ENCODE measurements at regions not wholly inside any gene's neighbourhood (a gene's known extent, or its start where the extent isn't known, plus 50 kb on each side); places are given as distances from the start of the nearest gene placed in this dataset.
A peak's percentile ranks its signal among the peaks of the same experiment; 100 is the strongest.
"Not testable (repeated sequence)": the region's sequence is repeated elsewhere in the genome, so short reads cannot be mapped to it uniquely, and the experiment has no call there.

DNA sequence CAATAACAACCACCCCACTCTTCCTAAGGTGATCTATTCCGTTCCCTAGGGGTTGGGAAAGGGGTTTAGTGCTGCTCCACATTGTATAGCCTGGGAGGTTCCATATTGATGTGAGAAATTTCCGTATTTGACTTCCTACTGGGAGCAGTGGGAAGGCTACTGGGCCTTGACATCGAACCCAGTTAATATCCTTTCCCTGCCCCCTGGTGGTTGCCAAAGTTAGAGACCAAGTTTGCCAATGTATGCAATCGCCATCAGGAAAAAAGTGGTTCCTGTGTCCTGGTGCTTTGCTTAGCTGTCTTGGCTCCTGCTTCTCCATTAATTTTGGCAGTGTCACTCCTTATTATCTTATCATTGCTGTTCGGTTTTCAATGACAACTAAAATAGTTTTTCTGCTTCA lies 914.9 kb downstream of the KCNJ2 start:
- DNase-seq (ENCODE audit: low spot score): peak; percentile 32

DNA sequence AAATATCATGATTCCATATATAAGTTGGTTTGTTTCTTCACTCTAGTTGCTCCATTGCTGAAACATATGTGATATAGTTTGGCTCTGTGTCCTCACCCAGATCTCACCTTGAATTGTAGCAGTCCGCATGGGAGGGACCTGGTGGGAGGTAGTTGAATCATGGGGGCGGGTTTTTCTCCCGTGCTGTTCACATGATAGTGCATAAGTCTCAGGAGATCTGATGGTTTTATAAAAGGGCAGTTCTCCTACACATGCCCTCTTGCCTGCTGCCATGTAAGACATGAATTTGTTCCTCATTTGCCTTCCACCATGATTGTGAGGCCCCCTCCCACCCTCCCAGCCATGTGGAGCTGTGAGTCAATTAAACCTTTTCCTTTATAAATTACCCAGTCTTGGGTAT lies 915.5 kb downstream of the KCNJ2 start:
- no peak for DNase-seq (ENCODE audit: low spot score)

DNA sequence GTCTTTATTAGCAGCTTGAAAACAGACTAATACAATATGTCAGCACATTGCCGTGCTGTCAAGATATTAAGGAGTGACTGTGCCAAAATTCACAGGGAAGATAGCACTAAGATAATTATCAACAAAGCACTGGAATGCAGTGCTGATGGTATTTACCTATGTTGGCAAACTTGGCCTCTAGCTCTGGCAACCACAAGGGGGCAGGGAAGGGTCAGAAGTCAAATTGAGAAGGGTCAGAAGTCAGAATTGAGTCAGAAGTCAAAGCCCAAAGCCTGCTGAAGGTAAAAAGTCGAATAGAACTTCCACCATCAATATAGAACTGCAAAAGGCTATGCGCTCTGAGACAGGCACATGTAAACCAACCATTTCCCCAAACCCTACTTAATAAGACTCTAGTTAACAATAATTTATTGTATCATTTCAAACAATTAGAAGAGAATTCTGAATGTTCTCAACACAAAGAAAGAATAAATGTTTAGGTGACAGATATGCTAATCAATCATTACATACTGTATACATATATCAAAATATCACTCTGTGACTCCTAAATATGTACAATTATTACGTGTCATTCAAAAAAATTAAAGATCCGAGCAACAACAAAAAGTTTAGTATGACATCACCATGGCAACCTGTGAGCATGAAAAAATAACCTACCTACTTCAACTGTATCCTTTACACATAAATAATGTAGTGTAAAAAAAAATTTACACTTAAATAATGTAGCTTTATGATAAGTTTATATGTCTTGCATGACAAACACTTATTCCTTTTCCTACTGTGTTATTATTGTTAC lies 916.1 kb downstream of the KCNJ2 start:
- peak; percentile 9 for DNase-seq (ENCODE audit: low spot score)

DNA sequence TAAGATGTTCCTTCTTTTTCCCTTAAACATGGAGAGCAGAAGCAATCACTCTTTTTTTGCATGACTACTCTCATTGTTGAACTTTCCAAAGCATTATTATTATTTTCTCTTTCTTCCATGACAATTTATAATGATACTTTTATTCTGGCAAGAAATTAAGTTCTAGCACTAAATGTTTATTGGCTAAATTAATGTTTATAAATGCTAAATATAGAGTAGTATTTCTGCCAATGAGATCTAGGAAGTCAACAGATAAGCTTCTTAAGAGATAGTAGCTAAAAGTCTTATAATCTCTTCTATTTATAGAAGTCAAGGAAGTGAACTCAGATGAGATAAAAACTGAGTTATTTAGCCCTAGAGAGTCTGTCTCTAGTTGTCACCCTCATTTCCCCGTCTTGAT lies 920.1 kb downstream of the KCNJ2 start:
- DNase-seq (ENCODE audit: low spot score): no peak

DNA sequence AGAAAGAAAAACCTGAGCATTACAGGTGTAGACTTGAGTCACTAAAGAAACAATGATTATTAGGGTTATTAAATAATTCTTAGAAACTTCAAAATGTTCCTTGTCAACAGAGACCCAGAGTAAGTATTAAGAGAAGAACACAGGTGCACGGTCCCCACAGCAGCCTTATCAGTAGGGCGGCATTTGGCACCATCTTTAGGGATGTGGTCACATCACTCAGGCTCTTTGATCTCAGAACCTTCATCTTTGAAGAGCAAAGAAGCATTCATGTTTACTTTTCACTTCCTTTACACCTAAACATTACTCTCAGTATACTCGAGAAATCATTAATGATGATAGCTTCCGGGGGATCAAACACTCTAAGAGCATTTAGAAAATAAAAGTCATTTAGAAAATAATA lies 928.7 kb downstream of the KCNJ2 start:
- no peak for DNase-seq (ENCODE audit: low spot score)

DNA sequence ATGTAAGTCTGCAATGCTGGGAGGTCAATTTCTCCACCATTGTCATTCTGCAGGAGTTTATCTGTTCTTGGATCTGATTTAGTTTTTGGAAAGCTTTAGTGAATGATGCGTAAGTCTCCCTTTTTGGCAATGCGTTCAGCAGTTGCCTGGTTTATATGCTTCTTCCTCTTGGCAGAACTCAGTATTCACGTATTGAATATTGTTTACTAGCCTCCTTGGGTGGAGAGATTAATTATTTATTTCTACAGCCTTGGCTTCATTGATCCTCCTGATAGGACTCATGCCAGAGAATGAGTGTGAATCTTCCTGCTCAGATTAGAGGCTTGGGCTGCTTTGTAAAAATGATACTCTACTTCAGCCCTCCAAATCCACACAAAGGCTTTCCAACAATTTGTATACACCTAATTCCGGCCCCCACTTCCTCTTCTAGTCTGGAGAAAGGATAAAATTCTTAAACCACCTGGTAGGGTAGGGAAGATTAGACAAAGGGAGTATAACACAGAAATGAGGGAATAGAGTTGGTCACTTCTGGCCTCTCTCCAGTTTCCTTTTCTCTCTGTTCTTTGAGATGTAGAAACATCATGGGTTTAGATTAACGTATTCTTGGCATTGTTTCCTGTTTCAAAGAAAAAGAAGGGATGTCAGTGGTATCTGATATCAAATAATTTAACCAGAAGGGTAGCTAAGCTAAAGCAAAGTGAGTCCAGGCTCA lies 929.8 kb downstream of the KCNJ2 start:
- DNase-seq (ENCODE audit: low spot score): no peak

DNA sequence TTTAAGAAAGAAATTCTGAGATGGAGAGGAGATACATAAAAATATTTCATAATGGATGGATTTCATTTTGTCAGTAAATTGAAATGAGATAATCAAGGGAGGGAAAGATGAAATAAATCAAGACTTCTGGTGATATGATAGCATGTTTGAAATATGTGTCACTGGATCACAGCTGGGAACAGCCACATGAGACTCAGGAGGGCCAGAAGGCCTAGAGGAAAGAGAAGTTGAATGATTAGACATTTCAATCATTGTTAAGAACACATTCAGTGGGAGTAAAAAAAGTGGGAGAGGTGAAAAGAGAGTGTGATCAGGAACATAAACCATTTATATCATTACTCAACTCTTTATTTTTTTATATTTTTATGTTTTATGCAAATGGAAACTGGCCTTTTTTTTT lies 933.4 kb downstream of the KCNJ2 start:
- DNase-seq (ENCODE audit: low spot score): no peak

DNA sequence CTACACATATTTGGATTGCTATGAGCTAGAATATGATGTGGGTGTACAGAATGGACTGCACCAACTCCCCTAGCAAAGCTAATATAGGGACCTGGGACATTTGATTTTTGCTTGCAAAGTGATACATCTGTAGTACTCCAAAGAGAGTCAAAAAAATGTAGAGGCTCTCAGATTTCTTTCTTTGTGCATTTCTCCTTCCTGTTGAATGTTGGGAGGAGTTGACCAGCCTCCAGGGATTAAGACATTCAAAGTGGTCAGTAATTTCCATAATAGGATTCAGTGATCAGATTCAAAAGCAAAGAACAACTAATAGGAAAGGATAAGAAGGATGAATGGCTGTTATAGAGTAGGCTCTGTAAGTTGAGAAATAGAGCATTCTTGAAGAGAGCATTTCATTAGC lies 934.9 kb downstream of the KCNJ2 start:
- no peak for DNase-seq (ENCODE audit: low spot score)

DNA sequence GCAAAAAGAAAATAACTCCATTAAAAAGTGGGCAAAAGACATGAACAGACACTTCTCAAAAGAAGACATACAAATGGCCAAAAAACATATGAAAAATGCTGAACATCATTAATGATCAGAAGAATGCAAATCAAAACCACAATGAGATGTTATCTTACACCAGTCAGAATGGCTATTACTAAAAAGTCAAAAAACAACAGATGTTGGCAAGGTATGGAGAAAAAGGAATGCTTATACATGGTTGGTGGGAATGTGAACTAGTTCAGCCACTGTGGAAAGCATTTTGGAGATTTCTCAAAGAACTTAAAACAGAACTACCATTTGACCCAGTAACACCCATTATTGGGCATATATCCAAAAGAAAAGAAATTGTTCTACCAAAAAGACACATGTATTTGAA lies 936.7 kb downstream of the KCNJ2 start:
- not testable (repeated sequence) for DNase-seq (ENCODE audit: low spot score)

DNA sequence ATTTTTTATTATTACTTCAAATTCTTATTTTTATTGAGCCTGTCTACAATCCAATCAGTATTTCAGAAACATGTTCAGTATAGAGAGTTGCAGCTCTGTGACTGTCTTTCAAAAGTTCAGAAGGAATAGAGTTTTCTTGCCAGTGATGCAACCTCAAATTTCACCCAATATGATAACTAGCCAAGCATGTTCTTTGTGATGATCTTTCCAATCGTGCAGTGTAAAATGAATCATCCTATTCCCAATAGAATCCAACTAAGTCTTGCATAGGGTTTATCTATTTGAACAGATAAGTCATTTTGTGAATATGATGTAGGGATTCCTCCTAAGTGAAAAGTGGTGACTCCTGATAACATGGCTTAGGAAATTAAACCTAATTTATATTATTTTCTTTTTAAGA lies 937.8 kb downstream of the KCNJ2 start:
- no peak for DNase-seq (ENCODE audit: low spot score)

DNA sequence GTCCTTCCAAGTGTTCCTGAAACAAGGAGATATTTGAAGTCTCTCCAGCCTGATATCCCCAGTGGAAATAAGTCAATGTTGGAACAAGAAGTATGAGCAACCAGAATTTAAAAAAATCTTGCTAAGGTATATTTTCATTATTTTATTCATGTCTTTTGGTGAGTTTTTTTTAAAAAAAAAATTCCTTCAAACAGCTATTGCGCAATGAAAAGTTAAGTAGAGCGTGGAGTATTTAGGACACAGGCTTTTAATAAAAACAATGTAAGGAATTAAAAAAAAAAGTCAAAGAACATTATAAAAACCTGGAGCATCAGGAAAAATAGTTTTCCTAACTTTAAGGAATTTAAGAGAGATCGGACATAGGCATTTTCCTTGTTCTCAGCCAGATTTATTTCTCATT lies 940.4 kb downstream of the KCNJ2 start:
- DNase-seq (ENCODE audit: low spot score): no peak

DNA sequence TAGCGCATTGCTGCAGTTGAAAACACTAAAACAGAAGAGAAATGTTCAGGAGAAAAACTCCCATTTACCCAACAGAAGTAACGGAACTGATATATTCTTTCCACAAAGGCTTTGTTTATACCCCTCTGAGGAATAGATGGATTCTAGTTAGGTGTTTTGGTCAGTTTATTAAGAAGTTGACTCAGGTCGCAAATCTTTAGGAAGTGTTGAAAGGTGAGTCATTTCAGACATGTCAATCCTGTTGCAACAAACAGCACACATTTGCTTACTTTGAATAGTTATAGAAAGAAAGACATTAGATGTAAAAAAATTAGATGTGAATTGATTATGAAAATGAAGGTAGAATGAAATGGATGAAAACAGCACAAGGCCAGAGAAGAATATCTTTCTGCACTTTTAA lies 941.0 kb downstream of the KCNJ2 start:
- no peak for DNase-seq (ENCODE audit: low spot score)

DNA sequence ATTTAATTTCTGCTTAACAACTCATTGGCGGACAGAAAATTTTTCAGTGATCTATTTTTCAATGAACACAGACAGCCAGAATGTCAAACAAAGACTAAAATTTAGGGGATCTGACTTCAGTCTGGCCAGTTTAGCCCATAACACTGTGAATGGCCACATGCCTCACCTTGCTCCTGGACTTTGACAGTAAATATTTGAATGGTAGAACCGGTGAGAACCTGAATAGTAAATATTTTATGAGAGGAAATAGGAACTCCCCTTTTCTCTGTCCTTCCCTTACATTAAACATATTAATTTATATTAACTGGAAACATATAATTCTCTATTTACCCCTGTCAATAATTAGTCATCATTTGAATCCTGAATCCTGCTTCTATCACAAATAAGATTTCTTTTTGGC lies 942.1 kb downstream of the KCNJ2 start:
- no peak for DNase-seq (ENCODE audit: low spot score)

DNA sequence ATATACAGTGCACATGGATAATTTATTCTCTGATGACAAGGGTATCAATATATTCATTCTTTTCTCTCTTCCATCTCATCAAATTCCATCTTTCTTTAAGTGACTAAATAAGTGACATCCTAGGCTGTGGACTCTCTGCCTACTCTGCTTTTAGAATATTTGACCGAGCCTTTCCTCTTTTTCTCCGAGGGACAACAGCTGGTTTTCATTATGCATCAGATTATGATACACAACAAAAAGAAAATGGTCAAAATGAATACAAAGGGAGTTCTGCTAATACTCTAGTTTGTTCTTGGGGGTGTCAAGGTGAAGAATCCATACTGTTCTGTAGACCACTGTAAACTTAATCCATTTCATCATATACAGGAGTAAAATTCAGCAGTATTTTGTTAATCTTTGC lies 942.6 kb downstream of the KCNJ2 start:
- peak; percentile 2 for DNase-seq (ENCODE audit: low spot score)

DNA sequence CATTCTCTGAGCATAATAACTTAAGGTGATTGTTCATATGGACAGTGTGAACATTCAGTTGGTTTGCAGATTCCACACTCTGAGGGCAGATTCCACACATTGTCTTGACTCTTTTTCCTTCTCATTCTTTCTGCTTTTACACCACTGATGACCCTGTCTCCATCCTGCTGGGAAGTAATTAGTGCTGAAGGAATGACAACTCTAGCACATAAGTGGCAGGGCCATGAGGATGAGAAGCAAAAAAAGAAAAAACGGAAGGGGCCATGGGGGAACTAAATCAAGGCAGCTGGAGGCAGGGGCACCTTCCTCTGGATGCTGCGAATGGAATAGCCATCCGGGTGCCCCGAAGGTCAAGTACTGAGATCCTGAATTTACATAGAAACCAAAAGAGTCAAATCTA lies 944.0 kb downstream of the KCNJ2 start:
- DNase-seq (ENCODE audit: low spot score): no peak

DNA sequence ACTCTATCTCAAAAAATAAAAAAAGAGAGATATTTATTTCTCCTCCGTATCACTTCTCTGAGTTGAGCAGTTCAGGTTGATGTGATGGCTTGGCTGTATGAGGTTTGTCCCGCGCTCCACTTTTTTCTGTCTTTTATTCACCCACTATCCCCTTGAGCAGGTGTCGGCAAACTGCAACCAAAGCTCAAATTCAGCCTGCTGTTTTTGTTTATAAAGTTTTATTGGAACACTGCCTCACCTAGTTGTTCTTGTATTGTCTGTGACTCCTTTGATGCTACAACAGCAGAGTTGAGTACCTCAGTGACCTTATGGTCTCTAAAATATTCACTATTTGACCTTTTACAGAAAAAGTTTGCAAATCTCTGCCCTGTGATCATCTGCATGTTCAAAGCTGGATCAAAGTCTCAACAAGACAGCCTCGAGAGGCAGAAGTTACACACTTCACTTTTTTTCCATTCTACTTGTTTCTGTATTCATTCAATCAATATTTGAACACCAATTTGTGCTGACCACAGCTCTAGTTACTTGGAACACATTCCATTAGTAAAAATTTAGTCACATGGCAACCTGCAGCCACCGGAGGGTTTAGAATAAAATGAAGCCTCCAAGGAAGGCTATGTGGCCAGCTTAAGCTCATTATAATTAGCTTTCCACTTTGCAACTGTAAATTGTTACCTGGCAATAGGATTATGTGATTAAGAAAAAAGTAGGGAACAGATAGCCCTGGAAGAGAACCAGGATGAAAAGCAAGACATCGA lies 945.8 kb downstream of the KCNJ2 start:
- no peak for DNase-seq (ENCODE audit: low spot score)

DNA sequence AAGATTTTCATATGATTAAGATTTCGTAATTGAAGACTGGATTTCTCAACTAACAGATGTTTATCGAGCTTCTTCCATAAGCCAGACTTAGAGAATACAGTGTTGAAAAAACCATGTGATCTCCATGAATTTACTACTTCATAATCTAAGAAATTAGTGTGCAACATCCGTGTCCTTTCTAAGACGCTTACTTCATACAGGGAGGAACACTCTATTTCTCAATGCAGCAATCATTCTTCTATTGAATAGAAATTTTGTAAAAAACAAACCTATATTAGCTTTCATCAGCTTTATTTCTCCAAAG lies 946.3 kb downstream of the KCNJ2 start:
- DNase-seq (ENCODE audit: low spot score): peak; percentile 3

DNA sequence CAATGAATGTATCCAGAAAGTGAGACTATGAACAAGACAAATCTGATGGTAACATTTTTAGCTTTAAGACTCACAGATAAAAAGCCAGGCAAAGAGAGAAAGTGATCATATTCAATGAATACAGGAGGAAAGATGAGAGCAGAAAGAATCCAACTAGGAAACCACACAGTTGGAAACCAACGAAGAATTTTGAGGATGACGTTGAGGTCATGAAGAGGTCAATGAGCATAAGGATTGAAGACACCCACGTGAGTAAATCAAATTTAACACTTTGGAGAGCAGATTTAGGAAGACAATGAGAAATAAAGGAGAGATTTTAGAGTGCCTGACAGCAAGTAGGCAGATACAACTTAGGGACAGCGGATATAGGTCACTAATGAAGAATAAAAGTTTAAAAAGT lies 948.1 kb downstream of the KCNJ2 start:
- DNase-seq (ENCODE audit: low spot score): no peak

DNA sequence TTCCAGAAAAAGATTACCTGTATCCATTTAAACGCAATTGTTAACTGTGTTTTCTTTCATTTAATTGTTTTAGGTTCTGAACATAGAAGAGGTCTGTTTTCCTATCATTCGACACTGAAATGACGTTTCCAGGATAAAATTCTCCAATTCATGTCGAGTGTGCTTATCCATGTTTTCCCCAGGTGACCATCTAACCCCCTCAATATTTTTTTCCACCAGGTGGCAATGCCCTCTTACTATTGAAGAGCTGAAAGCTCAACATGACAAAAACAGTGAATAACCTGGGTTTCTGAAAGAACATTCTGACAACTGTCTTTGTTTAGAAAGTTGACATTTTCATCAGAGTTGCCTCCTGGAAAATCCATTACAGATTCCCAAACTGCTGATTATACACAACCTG lies 948.7 kb downstream of the KCNJ2 start:
- peak; percentile 10 for DNase-seq (ENCODE audit: low spot score)

DNA sequence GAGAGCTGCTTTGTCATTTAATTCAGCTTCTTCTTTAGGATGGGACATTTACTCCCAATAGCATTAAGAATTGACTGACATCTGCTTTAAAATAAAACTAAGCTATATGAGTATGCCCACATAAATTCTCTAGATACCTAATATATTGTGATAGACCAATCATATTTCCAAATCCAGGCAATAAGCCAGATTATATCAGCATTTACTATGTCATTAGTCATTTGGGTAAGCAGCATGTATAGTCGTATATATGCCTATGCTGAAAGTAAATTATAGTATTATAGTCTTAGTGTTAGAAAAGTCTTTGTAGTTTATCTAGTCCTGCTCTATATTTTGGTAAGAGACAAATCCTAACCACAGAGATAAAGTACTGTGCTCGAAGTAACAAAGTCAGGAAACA lies 958.1 kb downstream of the KCNJ2 start:
- DNase-seq (ENCODE audit: low spot score): no peak

DNA sequence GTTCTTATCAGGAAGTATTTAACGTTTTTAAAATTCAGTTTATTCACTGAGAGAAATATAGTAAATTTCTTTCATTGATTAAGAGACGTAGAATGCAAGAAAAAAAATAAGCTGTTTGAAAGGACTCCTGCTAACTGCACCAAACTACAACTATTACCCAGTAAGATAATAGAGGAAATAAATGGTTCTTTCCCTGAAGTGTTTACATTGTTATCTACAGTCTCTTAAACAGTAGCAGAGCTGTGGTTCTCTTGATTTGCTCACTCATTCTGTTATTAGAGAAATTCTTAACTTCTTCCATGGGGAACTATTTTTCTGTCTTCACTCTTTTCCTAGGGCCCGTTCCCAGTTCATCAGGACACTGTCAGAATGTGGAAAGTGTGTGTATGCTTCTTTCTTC lies 973.0 kb downstream of the KCNJ2 start:
- DNase-seq (ENCODE audit: low spot score): no peak

DNA sequence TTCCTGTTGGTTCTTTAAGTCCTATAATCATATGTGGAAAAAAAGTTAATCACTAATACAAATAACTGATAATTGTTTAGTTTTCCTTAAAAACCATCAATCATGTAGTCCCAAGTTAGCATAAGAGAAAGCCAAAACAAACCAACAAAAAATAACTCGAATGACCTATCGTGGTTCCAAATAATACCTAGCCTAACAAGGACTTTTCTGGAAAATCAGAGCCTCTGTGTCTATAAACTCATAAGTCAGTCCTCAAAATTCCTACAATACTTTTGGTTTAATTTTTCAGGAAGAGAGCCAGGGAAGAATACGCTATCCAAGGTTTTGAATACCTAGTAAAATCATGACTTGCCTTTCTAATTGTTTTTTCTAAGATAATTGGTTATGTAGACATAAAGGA lies 975.3 kb upstream of the SOX9 start:
- DNase-seq (ENCODE audit: low spot score): peak; percentile 2

DNA sequence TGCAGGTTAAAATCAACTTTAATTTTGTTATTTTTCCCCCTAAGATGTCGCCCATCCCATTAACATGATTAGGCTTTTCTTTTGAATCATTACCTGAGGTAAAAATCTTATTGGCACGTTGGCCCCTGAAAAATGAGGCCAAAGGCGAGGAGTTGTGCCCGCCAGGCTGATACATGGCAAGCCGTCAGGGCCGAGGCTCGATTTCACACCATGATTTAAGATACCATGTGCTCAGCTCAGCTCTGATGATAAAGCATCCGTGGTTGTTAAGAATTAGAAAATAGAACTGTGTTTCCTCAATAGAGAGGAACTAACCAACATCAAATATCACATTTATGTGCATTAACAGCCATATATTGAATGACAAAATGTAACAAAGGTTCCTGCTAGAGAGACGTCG lies 972.9 kb upstream of the SOX9 start:
- DNase-seq (ENCODE audit: low spot score): no peak

Data from AG08395 (cell line).